Suprapubic skin (tissue), 3 donors: ENCODE measurements at regions not wholly inside any gene's neighbourhood (a gene's known extent, or its start where the extent isn't known, plus 50 kb on each side); places are given as distances from the start of the nearest gene placed in this dataset.

Experiments used
- CTCF ChIP-seq, 2 donors: fragments of 200-600 bp in 1 of 2; fragments of 450-650 bp in 1 of 2; sonication (generic) in 1 of 2; IDR thresholded peaks; one replicate each; pipeline ENCODE4 v1.5.1; 2016 to 2019; ENCODE audit warnings: antibody characterized with exemption in 2 of 2, mild to moderate bottlenecking in 1 of 2, moderate library complexity in 1 of 2
- POLR2A ChIP-seq, 2 donors: fragments of 450-650 bp; IDR thresholded peaks; one replicate each; pipeline ENCODE4 v1.6.1; 2017; ENCODE audit warnings: antibody characterized with exemption in 2 of 2, mild to moderate bottlenecking in 2 of 2, moderate library complexity in 2 of 2

GRCh38 chr21:25509862-25510261 lies 97.4 kb downstream of the MRPL39 start:
- TF ChIP-seq CTCF (IDR thresholded peaks at IDR 0.05) (no peak), POLR2A (IDR thresholded peaks at IDR 0.05) (no peak)
